Neural cell (in vitro differentiated cells): ENCODE measurements at regions not wholly inside any gene's neighbourhood (a gene's known extent, or its start where the extent isn't known, plus 50 kb on each side); places are given as distances from the start of the nearest gene placed in this dataset.

ENCODE experiments used
- CTCF ChIP-seq: fragments of 450-650 bp; IDR thresholded peaks from 2 replicates; pipeline ENCODE4 v1.5.1; 2014; ENCODE audit warnings: antibody characterized with exemption, mild to moderate bottlenecking, moderate library complexity; ENCODE audit not compliant: poor library complexity, severe bottlenecking
- MXI1 ChIP-seq: fragments of 450-650 bp; conservative IDR thresholded peaks from 2 replicates; pipeline ENCODE4 v1.6.1; 2014; ENCODE audit warnings: antibody characterized with exemption, mild to moderate bottlenecking; ENCODE audit not compliant: poor library complexity, severe bottlenecking
- POLR2AphosphoS5 ChIP-seq: IDR thresholded peaks from 2 replicates; pipeline ENCODE4 v1.6.1; 2012
- RAD21 ChIP-seq: fragments of 450-650 bp; conservative IDR thresholded peaks from 2 replicates; pipeline ENCODE4 v1.6.1; 2014; ENCODE audit warnings: antibody characterized with exemption, mild to moderate bottlenecking, moderate library complexity
- REST ChIP-seq: IDR thresholded peaks from 2 replicates; pipeline ENCODE4 v1.6.1; 2012; ENCODE audit warnings: borderline replicate concordance
- SMC3 ChIP-seq: fragments of 450-650 bp; conservative IDR thresholded peaks from 2 replicates; pipeline ENCODE4 v1.6.1; 2014; ENCODE audit warnings: antibody characterized with exemption, mild to moderate bottlenecking, moderate library complexity; ENCODE audit not compliant: poor library complexity

GRCh38 chr6:69494595-69494994 is 302.2 kb downstream of the LMBRD1 start:
- TF ChIP-seq SMC3: no peak
- TF ChIP-seq REST: no peak
- no peak for TF ChIP-seq POLR2AphosphoS5
- no peak for TF ChIP-seq MXI1
- no peak for TF ChIP-seq CTCF
- no peak for TF ChIP-seq RAD21
